Keratinocyte (primary cell): ENCODE measurements at regions not wholly inside any gene's neighbourhood (a gene's known extent, or its start where the extent isn't known, plus 50 kb on each side); places are given as distances from the start of the nearest gene placed in this dataset.

Experiments used
- DNase-seq: peaks from one replicate; pipeline ENCODE4 v3.0.0-alpha.2; 2011; ENCODE audit warnings: low read depth, missing footprints, low spot score
- FAIRE-seq: peaks from 2 replicates; lab custom pipeline; 2011; peaks lifted over from hg19 to GRCh38; lab: Jason Lieb, UNC
- H2AFZ ChIP-seq: 2 replicates; pipeline ENCODE4 v1.6.0; 2012; ENCODE audit warnings: low read length, control low read depth, inconsistent platforms; ENCODE audit not compliant: control insufficient read depth
- H3K27ac ChIP-seq: 2 replicates; pipeline ENCODE4 v1.5.1; 2011; ENCODE audit warnings: low read length; ENCODE audit not compliant: control insufficient read depth, insufficient read depth
- H3K27me3 ChIP-seq: 3 replicates; pipeline ENCODE4 v1.6.0; 2011; ENCODE audit warnings: low read length; ENCODE audit not compliant: control insufficient read depth, insufficient read depth; ENCODE audit errors: extremely low read depth
- H3K36me3 ChIP-seq, 2 experiments: 2 replicates in 1 of 2; 3 replicates in 1 of 2; pipeline ENCODE4 v1.5.1; 2011; ENCODE audit warnings: low read length in 2 of 2, mild to moderate bottlenecking in 1 of 2; ENCODE audit not compliant: control insufficient read depth in 2 of 2, insufficient read depth in 2 of 2; ENCODE audit errors: extremely low read depth in 1 of 2
- H3K4me1 ChIP-seq: 3 replicates; pipeline ENCODE4 v1.5.1; 2011; ENCODE audit warnings: low read length; ENCODE audit not compliant: control insufficient read depth, insufficient read depth; ENCODE audit errors: extremely low read depth
- H3K4me2 ChIP-seq: 3 replicates; pipeline ENCODE4 v1.6.0; 2011; ENCODE audit warnings: low read depth, low read length; ENCODE audit not compliant: control insufficient read depth, insufficient read depth; ENCODE audit errors: extremely low read depth
- H3K4me3 ChIP-seq, 3 experiments: fragments of 200-600 bp in 1 of 3; sonication (generic) in 1 of 3; 2 replicates in 2 of 3; 3 replicates in 1 of 3; pipeline ENCODE4 v1.5.1; 2011 to 2016; ENCODE audit warnings: low read length in 3 of 3, mild to moderate bottlenecking in 3 of 3, control low read depth in 2 of 3, inconsistent platforms in 1 of 3, low read depth in 1 of 3, mixed read lengths in 1 of 3, mixed run types in 1 of 3, moderate library complexity in 1 of 3; ENCODE audit not compliant: control insufficient read depth in 2 of 3, insufficient read depth in 2 of 3; ENCODE audit errors: extremely low read depth in 1 of 3
- H3K79me2 ChIP-seq: 2 replicates; pipeline ENCODE4 v1.6.0; 2012; ENCODE audit warnings: low read length; ENCODE audit not compliant: control insufficient read depth, insufficient read depth
- H3K9ac ChIP-seq: 3 replicates; pipeline ENCODE4 v1.6.0; 2011; ENCODE audit warnings: low read length; ENCODE audit not compliant: control insufficient read depth, insufficient read depth; ENCODE audit errors: extremely low read depth
- H3K9me1 ChIP-seq: 3 replicates; pipeline ENCODE4 v1.6.0; 2011; ENCODE audit warnings: low read length; ENCODE audit not compliant: control insufficient read depth, insufficient read depth; ENCODE audit errors: extremely low read depth
- H3K9me3 ChIP-seq: 2 replicates; pipeline ENCODE4 v1.5.1; 2012; ENCODE audit warnings: low read depth, low read length; ENCODE audit not compliant: control insufficient read depth
- H4K20me1 ChIP-seq: 3 replicates; pipeline ENCODE4 v1.6.0; 2011; ENCODE audit warnings: low read length; ENCODE audit not compliant: control insufficient read depth, insufficient read depth; ENCODE audit errors: extremely low read depth
- EZH2 ChIP-seq: IDR thresholded peaks from one replicate; pipeline ENCODE4 v1.6.1; 2012; ENCODE audit warnings: inconsistent platforms, mild to moderate bottlenecking, low read length, moderate library complexity
- dilution Hi-C: fragments of 300-500 bp; cut with MboI; formaldehyde crosslinking; loops from one replicate; pipeline ENCODE4 v1.7.0; 2020; ENCODE audit warnings: low sequenced_read_pairs; ENCODE audit not compliant: extremely low pct_ligation_motif_present
- TF ChIP-seq, protein P1 (sequence below), 3 experiments: IDR thresholded peaks in 1 of 3; conservative IDR thresholded peaks in 1 of 3; optimal IDR thresholded peaks in 1 of 3; 2 replicates in 2 of 3; 3 replicates in 1 of 3; pipeline versions ENCODE3 to v1.5.1; 2011; ENCODE audit warnings: low read length in 3 of 3, mild to moderate bottlenecking in 3 of 3, moderate library complexity in 2 of 3, control low read depth in 1 of 3, inconsistent platforms in 1 of 3; ENCODE audit not compliant: insufficient read depth in 2 of 3; ENCODE audit errors: extremely low read depth in 1 of 3

GRCh38 chr2:191555092-191555742, 122.7 kb upstream of the NABP1 start:
- peak; percentile 41 for DNase-seq
- H3K4me3 ChIP-seq: peak overlapping the region in 2 of 3 experiments; percentile 42 to 60
- H3K9me3 ChIP-seq: no peaks in the 10 kb centered on the region
- peak overlapping the region; percentile 9 for H3K9ac ChIP-seq
- peak; percentile 90 for FAIRE-seq
- dilution Hi-C loops: loop anchor here (25.0 kb wide), 1 partner anchor 257 kb away; no protein-coding TSS in a partner anchor
- peaks cover 24% of the 10 kb centered on the region for H3K4me1 ChIP-seq
- H3K27ac ChIP-seq: peak overlapping the region; percentile 40
- H3K4me2 ChIP-seq: peak overlapping the region; percentile 86
- H4K20me1 ChIP-seq: no peaks in the 10 kb centered on the region
- TF ChIP-seq EZH2: no peak
- TF ChIP-seq, protein P1, sequence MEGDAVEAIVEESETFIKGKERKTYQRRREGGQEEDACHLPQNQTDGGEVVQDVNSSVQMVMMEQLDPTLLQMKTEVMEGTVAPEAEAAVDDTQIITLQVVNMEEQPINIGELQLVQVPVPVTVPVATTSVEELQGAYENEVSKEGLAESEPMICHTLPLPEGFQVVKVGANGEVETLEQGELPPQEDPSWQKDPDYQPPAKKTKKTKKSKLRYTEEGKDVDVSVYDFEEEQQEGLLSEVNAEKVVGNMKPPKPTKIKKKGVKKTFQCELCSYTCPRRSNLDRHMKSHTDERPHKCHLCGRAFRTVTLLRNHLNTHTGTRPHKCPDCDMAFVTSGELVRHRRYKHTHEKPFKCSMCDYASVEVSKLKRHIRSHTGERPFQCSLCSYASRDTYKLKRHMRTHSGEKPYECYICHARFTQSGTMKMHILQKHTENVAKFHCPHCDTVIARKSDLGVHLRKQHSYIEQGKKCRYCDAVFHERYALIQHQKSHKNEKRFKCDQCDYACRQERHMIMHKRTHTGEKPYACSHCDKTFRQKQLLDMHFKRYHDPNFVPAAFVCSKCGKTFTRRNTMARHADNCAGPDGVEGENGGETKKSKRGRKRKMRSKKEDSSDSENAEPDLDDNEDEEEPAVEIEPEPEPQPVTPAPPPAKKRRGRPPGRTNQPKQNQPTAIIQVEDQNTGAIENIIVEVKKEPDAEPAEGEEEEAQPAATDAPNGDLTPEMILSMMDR (optimal IDR thresholded peaks at IDR 0.05 in 1 of 3, IDR thresholded peaks at IDR 0.05 in 1 of 3, conservative IDR thresholded peaks at IDR 0.05 in 1 of 3; ENCODE audit: extremely low read depth in 1 of 3, insufficient read depth in 2 of 3, low read length in 3 of 3): peak; percentile 72 to 90 (median 79)
- H3K79me2 ChIP-seq: no peaks in the 10 kb centered on the region
- H3K36me3 ChIP-seq: no peaks in the 10 kb centered on the region
- no peaks in the 10 kb centered on the region for H3K27me3 ChIP-seq
- H2AFZ ChIP-seq: peak overlapping the region; percentile 79
- peaks cover 2% of the 10 kb centered on the region for H3K9me1 ChIP-seq

- DNase-seq (no peak), FAIRE-seq (no peak)
- H3K27me3 ChIP-seq: no peaks in the 10 kb centered on the region
- no peak overlapping the region for H2AFZ ChIP-seq
- dilution Hi-C loops: loop anchor here (25.0 kb wide), 1 partner anchor 256 kb away; no protein-coding TSS in a partner anchor
- no peaks in the 10 kb centered on the region for H4K20me1 ChIP-seq
- no peaks in the 10 kb centered on the region for H3K79me2 ChIP-seq
- TF ChIP-seq, protein P1 (optimal IDR thresholded peaks at IDR 0.05 in 1 of 3, IDR thresholded peaks at IDR 0.05 in 1 of 3, conservative IDR thresholded peaks at IDR 0.05 in 1 of 3; ENCODE audit: extremely low read depth in 1 of 3, insufficient read depth in 2 of 3, low read length in 3 of 3): no peak
- TF ChIP-seq EZH2: no peak
- no peaks in the 10 kb centered on the region for H3K9me3 ChIP-seq
- no peak overlapping the region for H3K4me3 ChIP-seq
- peaks cover 24% of the 10 kb centered on the region for H3K4me1 ChIP-seq
- H3K4me2 ChIP-seq: no peak overlapping the region
- H3K36me3 ChIP-seq: no peaks in the 10 kb centered on the region
- H3K9me1 ChIP-seq: peaks cover 2% of the 10 kb centered on the region
- H3K27ac ChIP-seq: no peak overlapping the region
- H3K9ac ChIP-seq: no peak overlapping the region
Measured at GRCh38 chr2:191556463-191556862, 121.5 kb upstream of the NABP1 start.
